Left ventricle myocardium inferior (tissue), 1 donor: ENCODE measurements at regions not wholly inside any gene's neighbourhood (a gene's known extent, or its start where the extent isn't known, plus 50 kb on each side); places are given as distances from the start of the nearest gene placed in this dataset.

ENCODE experiments used
- DNase-seq: peaks from one replicate; pipeline ENCODE4 v3.0.0-alpha.2; 2020
- H3K27ac ChIP-seq: fragments of 200-600 bp; replicated peaks from 2 replicates; pipeline ENCODE4 v1.8.0; 2021
- H3K27me3 ChIP-seq: fragments of 200-600 bp; 2 replicates; pipeline ENCODE4 v1.8.0; 2021; ENCODE audit warnings: low read depth
- H3K36me3 ChIP-seq: fragments of 200-600 bp; 2 replicates; pipeline ENCODE4 v1.8.0; 2021
- H3K4me1 ChIP-seq: fragments of 200-600 bp; 2 replicates; pipeline ENCODE4 v1.8.0; 2021
- H3K4me3 ChIP-seq: fragments of 200-600 bp; 2 replicates; pipeline ENCODE4 v1.8.0; 2021; ENCODE audit warnings: mild to moderate bottlenecking, moderate library complexity
- H3K9me3 ChIP-seq: fragments of 200-600 bp; replicated peaks from 2 replicates; pipeline ENCODE4 v1.8.0; 2021
- intact Hi-C: fragments of 100-400 bp; cut with micrococcal nuclease; formaldehyde crosslinking; loops from one replicate; pipeline ENCODE4 v1.11.0; 2022
- TF ChIP-seq, protein P1 (sequence below): fragments of 200-600 bp; IDR thresholded peaks from 2 replicates; pipeline ENCODE4 v1.8.0; 2021; ENCODE audit warnings: antibody characterized with exemption, mild to moderate bottlenecking, borderline replicate concordance
- donor health status: DM: no; HTN: yes; CAD: no; lungs with severe emphysema.

DNA sequence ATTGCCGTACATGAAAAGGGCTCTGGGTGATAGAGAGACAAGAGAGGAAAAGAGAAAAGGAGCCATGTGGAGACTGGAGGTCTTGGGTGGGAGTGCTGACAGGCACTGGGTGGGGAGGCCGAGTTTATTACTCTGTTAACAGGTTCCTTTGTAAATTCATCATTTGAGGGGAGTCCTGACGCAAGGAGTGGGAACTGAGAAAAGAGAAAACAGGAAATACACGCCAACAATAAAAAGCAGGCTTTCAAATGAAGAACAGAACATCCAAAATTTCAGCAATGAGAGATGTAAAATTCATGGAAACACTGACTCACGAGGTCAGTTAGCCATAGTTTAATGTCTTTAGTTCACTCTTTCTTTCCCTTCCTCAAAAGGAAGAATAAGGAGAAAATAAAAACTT, 342.8 kb downstream of the TMEM167A start:
- no peaks in the 10 kb centered on the region for H3K36me3 ChIP-seq
- intact Hi-C loops = no loop called here
- H3K4me3 ChIP-seq = no peak overlapping the region
- DNase-seq = no peak
- no peaks in the 10 kb centered on the region for H3K27me3 ChIP-seq
- H3K4me1 ChIP-seq = no peaks in the 10 kb centered on the region
- H3K27ac ChIP-seq = no peak overlapping the region
- no peaks in the 10 kb centered on the region for H3K9me3 ChIP-seq
- TF ChIP-seq, protein P1, sequence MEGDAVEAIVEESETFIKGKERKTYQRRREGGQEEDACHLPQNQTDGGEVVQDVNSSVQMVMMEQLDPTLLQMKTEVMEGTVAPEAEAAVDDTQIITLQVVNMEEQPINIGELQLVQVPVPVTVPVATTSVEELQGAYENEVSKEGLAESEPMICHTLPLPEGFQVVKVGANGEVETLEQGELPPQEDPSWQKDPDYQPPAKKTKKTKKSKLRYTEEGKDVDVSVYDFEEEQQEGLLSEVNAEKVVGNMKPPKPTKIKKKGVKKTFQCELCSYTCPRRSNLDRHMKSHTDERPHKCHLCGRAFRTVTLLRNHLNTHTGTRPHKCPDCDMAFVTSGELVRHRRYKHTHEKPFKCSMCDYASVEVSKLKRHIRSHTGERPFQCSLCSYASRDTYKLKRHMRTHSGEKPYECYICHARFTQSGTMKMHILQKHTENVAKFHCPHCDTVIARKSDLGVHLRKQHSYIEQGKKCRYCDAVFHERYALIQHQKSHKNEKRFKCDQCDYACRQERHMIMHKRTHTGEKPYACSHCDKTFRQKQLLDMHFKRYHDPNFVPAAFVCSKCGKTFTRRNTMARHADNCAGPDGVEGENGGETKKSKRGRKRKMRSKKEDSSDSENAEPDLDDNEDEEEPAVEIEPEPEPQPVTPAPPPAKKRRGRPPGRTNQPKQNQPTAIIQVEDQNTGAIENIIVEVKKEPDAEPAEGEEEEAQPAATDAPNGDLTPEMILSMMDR = no peak

DNA sequence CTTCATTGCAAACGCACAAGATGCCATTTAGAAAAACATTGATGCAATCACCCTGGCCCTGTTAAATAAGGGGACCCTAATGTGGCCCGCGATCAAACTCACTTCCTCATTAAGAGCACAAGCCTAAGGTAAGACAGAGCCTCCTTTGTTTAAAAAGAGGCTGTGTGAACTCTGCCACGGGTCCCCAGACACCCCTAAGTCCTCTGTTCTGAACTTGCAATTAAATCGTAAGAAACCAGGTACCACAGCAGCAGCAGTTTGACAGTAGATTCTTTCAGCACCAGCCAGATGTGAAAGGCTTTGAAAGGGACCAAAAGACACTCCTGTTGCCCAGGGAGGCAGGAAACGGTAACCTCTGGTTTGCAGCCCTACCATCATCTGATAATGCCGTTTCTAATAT, 346.3 kb downstream of the TMEM167A start:
- no peak for DNase-seq
- intact Hi-C loops = no loop called here
- TF ChIP-seq, protein P1 = no peak
- Histone ChIP-seq H3K9me3 (no peaks in the 10 kb centered on the region), H3K27ac (no peak overlapping the region), H3K27me3 (no peaks in the 10 kb centered on the region), H3K4me3 (no peak overlapping the region), H3K36me3 (no peaks in the 10 kb centered on the region), H3K4me1 (peaks cover 3% of the 10 kb centered on the region)

- no peak overlapping the region for H3K4me3 ChIP-seq
- no peaks in the 10 kb centered on the region for H3K27me3 ChIP-seq
- H3K27ac ChIP-seq = no peak overlapping the region
- H3K36me3 ChIP-seq = no peaks in the 10 kb centered on the region
- intact Hi-C loops = no loop called here
- DNase-seq = no peak
- H3K4me1 ChIP-seq = peaks cover 3% of the 10 kb centered on the region
- TF ChIP-seq, protein P1 = no peak
- H3K9me3 ChIP-seq = no peaks in the 10 kb centered on the region
These were observed 348.1 kb downstream of the TMEM167A start for GRCh38 chr5:82728926-82729702.

DNA sequence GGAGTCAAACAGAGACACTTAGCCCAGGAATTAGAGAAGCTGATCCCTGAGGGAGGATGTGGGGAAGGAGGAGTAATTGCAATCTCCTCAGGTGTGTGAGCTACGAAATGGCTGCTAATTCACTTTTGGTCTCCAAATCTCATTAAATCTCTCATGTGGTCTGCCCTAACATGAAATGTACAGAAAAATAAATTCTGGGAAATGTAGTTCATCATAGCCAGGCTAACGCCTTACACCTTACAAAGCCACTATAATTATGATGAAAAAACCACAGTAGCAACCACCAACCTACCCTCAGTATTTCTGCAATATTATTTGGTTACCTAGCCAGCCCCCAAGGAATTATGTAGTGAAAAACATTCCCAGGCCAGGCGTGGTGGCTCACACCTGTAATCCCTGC, 354.0 kb downstream of the TMEM167A start:
- Histone ChIP-seq H3K27ac (no peak overlapping the region), H3K4me1 (peaks cover 11% of the 10 kb centered on the region), H3K9me3 (no peaks in the 10 kb centered on the region), H3K36me3 (no peaks in the 10 kb centered on the region), H3K27me3 (no peaks in the 10 kb centered on the region), H3K4me3 (no peak overlapping the region)
- DNase-seq = no peak
- intact Hi-C loops = no loop called here
- TF ChIP-seq, protein P1 = no peak

GRCh38 chr5:82721087-82721410, 356.1 kb downstream of the TMEM167A start:
- no peak for DNase-seq
- H3K4me3 ChIP-seq = no peak overlapping the region
- intact Hi-C loops = no loop called here
- H3K27me3 ChIP-seq = no peaks in the 10 kb centered on the region
- H3K27ac ChIP-seq = no peak overlapping the region
- no peaks in the 10 kb centered on the region for H3K9me3 ChIP-seq
- peaks cover 11% of the 10 kb centered on the region for H3K4me1 ChIP-seq
- no peaks in the 10 kb centered on the region for H3K36me3 ChIP-seq
- TF ChIP-seq, protein P1 = no peak
